GM23338 (cell line): ENCODE measurements at regions not wholly inside any gene's neighbourhood (a gene's known extent, or its start where the extent isn't known, plus 50 kb on each side); places are given as distances from the start of the nearest gene placed in this dataset.

ENCODE experiments used
- ETS1 ChIP-seq: IDR thresholded peaks from 2 replicates; pipeline ENCODE4 v1.6.1; 2016; ENCODE audit warnings: antibody characterized with exemption
- EZH2 ChIP-seq: fragments of 200-600 bp; sonication (generic); IDR thresholded peaks from one replicate; pipeline ENCODE4 v1.8.0; 2017; ENCODE audit warnings: antibody characterized with exemption, mild to moderate bottlenecking, low read depth; ENCODE audit not compliant: unreplicated experiment
- EZH2phosphoT487 ChIP-seq: fragments of 200-600 bp; sonication (generic); IDR thresholded peaks from one replicate; pipeline ENCODE4 v1.8.1; 2018; ENCODE audit warnings: antibody characterized with exemption; ENCODE audit not compliant: unreplicated experiment
- NANOG ChIP-seq: IDR thresholded peaks from 2 replicates; pipeline ENCODE4 v1.6.1; 2016; ENCODE audit warnings: antibody characterized with exemption, borderline replicate concordance
- POLR2AphosphoS5 ChIP-seq: IDR thresholded peaks from 2 replicates; pipeline ENCODE4 v1.6.1; 2016; ENCODE audit warnings: antibody characterized with exemption, low read depth
- STAT1 ChIP-seq: IDR thresholded peaks from one replicate; pipeline ENCODE4 v1.6.1; 2016; ENCODE audit warnings: antibody characterized with exemption; ENCODE audit not compliant: unreplicated experiment
- ZNF462 ChIP-seq: fragments of 250-450 bp; sonication (Bioruptor Pico); IDR thresholded peaks from 2 replicates; pipeline ENCODE4 v1.5.0; 2020; ENCODE audit warnings: mild to moderate bottlenecking, moderate library complexity
- TF ChIP-seq, protein P1 (sequence below): IDR thresholded peaks from one replicate; pipeline ENCODE4 v1.6.1; 2018; ENCODE audit warnings: antibody characterized with exemption; ENCODE audit not compliant: unreplicated experiment

DNA sequence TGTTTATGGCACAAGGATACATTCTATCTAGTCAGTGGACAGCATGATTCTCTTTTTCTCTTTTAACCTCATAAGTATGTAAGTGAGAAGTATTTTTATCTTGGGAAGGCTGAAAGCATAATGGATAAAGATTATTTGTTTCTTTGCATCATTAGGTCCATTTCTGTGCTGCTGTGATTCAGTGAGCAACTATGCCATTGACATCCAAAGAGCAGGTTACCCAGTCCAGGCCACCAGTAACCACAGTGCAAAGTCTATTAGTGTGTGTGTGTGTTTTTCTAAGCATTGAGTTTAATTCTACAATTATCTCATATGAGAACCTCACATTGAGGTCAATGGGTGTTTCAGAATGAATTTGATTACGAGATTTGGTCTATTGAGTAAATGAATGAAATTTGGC lies 158.8 kb upstream of the DACH1 start (continued):
- no peak for TF ChIP-seq ZNF462 (CRISPR knock-in tag)
- no peak for TF ChIP-seq POLR2AphosphoS5
- no peak for TF ChIP-seq EZH2phosphoT487
- TF ChIP-seq NANOG, result no peak
- TF ChIP-seq ETS1, result no peak
- TF ChIP-seq, protein P1, sequence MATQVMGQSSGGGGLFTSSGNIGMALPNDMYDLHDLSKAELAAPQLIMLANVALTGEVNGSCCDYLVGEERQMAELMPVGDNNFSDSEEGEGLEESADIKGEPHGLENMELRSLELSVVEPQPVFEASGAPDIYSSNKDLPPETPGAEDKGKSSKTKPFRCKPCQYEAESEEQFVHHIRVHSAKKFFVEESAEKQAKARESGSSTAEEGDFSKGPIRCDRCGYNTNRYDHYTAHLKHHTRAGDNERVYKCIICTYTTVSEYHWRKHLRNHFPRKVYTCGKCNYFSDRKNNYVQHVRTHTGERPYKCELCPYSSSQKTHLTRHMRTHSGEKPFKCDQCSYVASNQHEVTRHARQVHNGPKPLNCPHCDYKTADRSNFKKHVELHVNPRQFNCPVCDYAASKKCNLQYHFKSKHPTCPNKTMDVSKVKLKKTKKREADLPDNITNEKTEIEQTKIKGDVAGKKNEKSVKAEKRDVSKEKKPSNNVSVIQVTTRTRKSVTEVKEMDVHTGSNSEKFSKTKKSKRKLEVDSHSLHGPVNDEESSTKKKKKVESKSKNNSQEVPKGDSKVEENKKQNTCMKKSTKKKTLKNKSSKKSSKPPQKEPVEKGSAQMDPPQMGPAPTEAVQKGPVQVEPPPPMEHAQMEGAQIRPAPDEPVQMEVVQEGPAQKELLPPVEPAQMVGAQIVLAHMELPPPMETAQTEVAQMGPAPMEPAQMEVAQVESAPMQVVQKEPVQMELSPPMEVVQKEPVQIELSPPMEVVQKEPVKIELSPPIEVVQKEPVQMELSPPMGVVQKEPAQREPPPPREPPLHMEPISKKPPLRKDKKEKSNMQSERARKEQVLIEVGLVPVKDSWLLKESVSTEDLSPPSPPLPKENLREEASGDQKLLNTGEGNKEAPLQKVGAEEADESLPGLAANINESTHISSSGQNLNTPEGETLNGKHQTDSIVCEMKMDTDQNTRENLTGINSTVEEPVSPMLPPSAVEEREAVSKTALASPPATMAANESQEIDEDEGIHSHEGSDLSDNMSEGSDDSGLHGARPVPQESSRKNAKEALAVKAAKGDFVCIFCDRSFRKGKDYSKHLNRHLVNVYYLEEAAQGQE, result no peak
- no peak for TF ChIP-seq STAT1
- no peak for TF ChIP-seq EZH2
